K562 (cell line): ENCODE measurements at regions not wholly inside any gene's neighbourhood (a gene's known extent, or its start where the extent isn't known, plus 50 kb on each side); places are given as distances from the start of the nearest gene placed in this dataset.

Experiments
- CTCF ChIP-seq, 3 experiments: IDR thresholded peaks in 2 of 3; conservative IDR thresholded peaks in 1 of 3; 2 replicates each; pipeline ENCODE4 v1.5.1; 2011 to 2012; ENCODE audit warnings: low read length in 3 of 3, mild to moderate bottlenecking in 3 of 3, control low read depth in 2 of 3, improper control_type of control experiment in 1 of 3, inconsistent platforms in 1 of 3, low read depth in 1 of 3, mixed read lengths in 1 of 3, moderate library complexity in 1 of 3; ENCODE audit not compliant: insufficient read depth in 2 of 3
- E2F8 ChIP-seq: fragments of 450-650 bp; IDR thresholded peaks from 2 replicates; pipeline ENCODE4 v1.7.1; 2018; ENCODE audit warnings: mild to moderate bottlenecking, low read depth; ENCODE audit not compliant: partially characterized antibody
- GTF2E2 ChIP-seq: fragments of 200-800 bp; sonication (Bioruptor generic); IDR thresholded peaks from 2 replicates; pipeline ENCODE4 v1.6.1; 2016; ENCODE audit warnings: missing genetic modification characterization, missing compliant biosample characterization
- JUNB ChIP-seq: fragments of 450-650 bp; formaldehyde crosslinking; conservative IDR thresholded peaks from 2 replicates; pipeline ENCODE4 v1.4.0; 2020; ENCODE audit warnings: mild to moderate bottlenecking
- KLF16 ChIP-seq: IDR thresholded peaks from 2 replicates; pipeline ENCODE4 v1.6.1; 2016; ENCODE audit warnings: antibody characterized with exemption
- TAF1 ChIP-seq: IDR thresholded peaks from 2 replicates; pipeline ENCODE4 v1.6.1; 2011; ENCODE audit warnings: mild to moderate bottlenecking, low read length, moderate library complexity; ENCODE audit not compliant: insufficient read depth, control insufficient read depth, severe bottlenecking; ENCODE audit errors: extremely low read depth
- USF2 ChIP-seq: sonication (generic); formaldehyde crosslinking; IDR thresholded peaks from 2 replicates; pipeline ENCODE4 v1.5.0; 2020; ENCODE audit warnings: missing genetic modification reagents
- ZBTB12 ChIP-seq: fragments of 250-450 bp; sonication (Bioruptor Pico); IDR thresholded peaks from 2 replicates; pipeline ENCODE4 v1.4.0; 2020

- TF ChIP-seq KLF16 (no peak), ZBTB12 (CRISPR knock-in tag) (no peak), USF2 (CRISPR knock-in tag) (no peak), E2F8 (no peak), JUNB (no peak), CTCF (IDR thresholded peaks at IDR 0.05 in 2 of 3, conservative IDR thresholded peaks at IDR 0.05 in 1 of 3; ENCODE audit: insufficient read depth in 2 of 3, low read depth in 1 of 3, low read length in 3 of 3) (no peak), GTF2E2 (tag) (no peak), TAF1 (no peak)
These were observed 84.0 kb upstream of the ZBED5 start for GRCh38 chr11:10941871-10942270.
